Trophoblast cell (in vitro differentiated cells and primary cell): ENCODE measurements at regions not wholly inside any gene's neighbourhood (a gene's known extent, or its start where the extent isn't known, plus 50 kb on each side); places are given as distances from the start of the nearest gene placed in this dataset.

ENCODE experiments used
- DNase-seq, 2 donors: peaks; one replicate each; pipeline ENCODE4 v3.0.0-alpha.2; 2016
- H2AFZ ChIP-seq: 2 replicates; pipeline ENCODE4 v1.6.1; 2013; ENCODE audit warnings: low read length, moderate library complexity, mild to moderate bottlenecking; ENCODE audit not compliant: insufficient read depth, poor library complexity
- H2AK5ac ChIP-seq: 2 replicates; pipeline ENCODE4 v1.6.1; 2013; ENCODE audit warnings: mild to moderate bottlenecking, low read length
- H2BK120ac ChIP-seq: 2 replicates; pipeline ENCODE4 v1.6.1; 2013; ENCODE audit warnings: low read length, mild to moderate bottlenecking, moderate library complexity; ENCODE audit not compliant: insufficient read depth, poor library complexity
- H2BK12ac ChIP-seq: 2 replicates; pipeline ENCODE4 v1.6.1; 2013; ENCODE audit warnings: mild to moderate bottlenecking, low read length, moderate library complexity
- H2BK5ac ChIP-seq: 2 replicates; pipeline ENCODE4 v1.6.1; 2013; ENCODE audit warnings: low read length, low read depth, moderate library complexity, mild to moderate bottlenecking; ENCODE audit not compliant: poor library complexity
- H3K14ac ChIP-seq: 2 replicates; pipeline ENCODE4 v1.6.1; 2013; ENCODE audit warnings: mild to moderate bottlenecking, low read length
- H3K18ac ChIP-seq: 2 replicates; pipeline ENCODE4 v1.6.1; 2013; ENCODE audit warnings: mild to moderate bottlenecking, low read length
- H3K23ac ChIP-seq: 2 replicates; pipeline ENCODE4 v1.6.1; 2013; ENCODE audit warnings: low read length
- H3K27ac ChIP-seq: 2 replicates; pipeline ENCODE4 v1.5.1; 2013; ENCODE audit warnings: low read depth, mild to moderate bottlenecking, inconsistent platforms, low read length, moderate library complexity
- H3K27me3 ChIP-seq: 2 replicates; pipeline ENCODE4 v1.6.1; 2013; ENCODE audit warnings: inconsistent platforms, mild to moderate bottlenecking, low read length, moderate library complexity; ENCODE audit not compliant: insufficient read depth
- H3K36me3 ChIP-seq, 2 experiments: 1 replicate in 1 of 2; 2 replicates in 1 of 2; pipeline ENCODE4 v1.6.1; 2013; ENCODE audit warnings: low read length in 2 of 2, mild to moderate bottlenecking in 2 of 2, moderate library complexity in 1 of 2; ENCODE audit not compliant: insufficient read depth in 2 of 2, control insufficient read depth in 1 of 2
- H3K4ac ChIP-seq: 2 replicates; pipeline ENCODE4 v1.6.1; 2013; ENCODE audit warnings: low read depth, mild to moderate bottlenecking, low read length, moderate library complexity
- H3K4me1 ChIP-seq, 2 experiments: 1 replicate in 1 of 2; 2 replicates in 1 of 2; pipeline ENCODE4 v1.6.1; 2013; ENCODE audit warnings: low read length in 2 of 2, mild to moderate bottlenecking in 2 of 2, moderate library complexity in 1 of 2; ENCODE audit not compliant: insufficient read depth in 2 of 2, control insufficient read depth in 1 of 2
- H3K4me2 ChIP-seq: 2 replicates; pipeline ENCODE4 v1.6.1; 2013; ENCODE audit warnings: inconsistent platforms, mild to moderate bottlenecking, low read length, moderate library complexity
- H3K4me3 ChIP-seq: 2 replicates; pipeline ENCODE4 v1.5.1; 2013; ENCODE audit warnings: mild to moderate bottlenecking, low read depth, low read length, inconsistent platforms
- H3K79me1 ChIP-seq: one replicate; pipeline ENCODE4 v1.6.1; 2013; ENCODE audit warnings: low read length
- H3K79me2 ChIP-seq: 2 replicates; pipeline ENCODE4 v1.6.1; 2013; ENCODE audit warnings: low read length, mild to moderate bottlenecking; ENCODE audit not compliant: control insufficient read depth, insufficient read depth, poor library complexity
- H3K9ac ChIP-seq: 2 replicates; pipeline ENCODE4 v1.6.1; 2013; ENCODE audit warnings: mild to moderate bottlenecking, low read length
- H3K9me3 ChIP-seq: 2 replicates; pipeline ENCODE4 v1.6.1; 2013; ENCODE audit warnings: low read depth, mild to moderate bottlenecking, control low read depth, inconsistent platforms, low read length; ENCODE audit not compliant: insufficient read depth
- H4K12ac ChIP-seq: 2 replicates; pipeline ENCODE4 v1.6.1; 2013; ENCODE audit warnings: low read depth, mild to moderate bottlenecking, low read length, moderate library complexity
- H4K8ac ChIP-seq: 2 replicates; pipeline ENCODE4 v1.6.1; 2013; ENCODE audit warnings: low read depth, mild to moderate bottlenecking, low read length, moderate library complexity
- H4K91ac ChIP-seq: one replicate; pipeline ENCODE4 v1.6.1; 2013; ENCODE audit warnings: low read depth, mild to moderate bottlenecking, low read length, moderate library complexity
- WGBS: extraction: QIAGEN DNeasy Blood & Tissue Kit; methylation state at CpG from one replicate; pipeline ENCODE4 v1.1.7; 2013; ENCODE audit warnings: missing lambda C conversion rate; ENCODE audit not compliant: insufficient read length, insufficient coverage; ENCODE audit errors: extremely low coverage; 5-methylcytosine and 5-hydroxymethylcytosine counted together

GRCh38 chr2:120846406-120847095 lies 110.9 kb downstream of the GLI2 start:
- no peaks in the 10 kb centered on the region for H3K79me1 ChIP-seq
- WGBS, result no CpG with 5 or more reads among the region's 14 CpGs
- no peak overlapping the region for H3K9ac ChIP-seq

GRCh38 chr2:120847700-120848321 lies 112.1 kb downstream of the GLI2 start:
- H3K36me3 ChIP-seq, result no peaks in the 10 kb centered on the region
- DNase-seq, result no peak
- peaks cover 2% of the 10 kb centered on the region for H3K9me3 ChIP-seq
- H2AFZ ChIP-seq, result no peak overlapping the region
- H3K27me3 ChIP-seq, result no peaks in the 10 kb centered on the region
- no peak overlapping the region for H3K4ac ChIP-seq
- no peaks in the 10 kb centered on the region for H3K79me1 ChIP-seq
- H2BK5ac ChIP-seq, result no peak overlapping the region
- H3K4me3 ChIP-seq, result no peak overlapping the region
- no peak overlapping the region for H3K4me2 ChIP-seq
- no peak overlapping the region for H3K27ac ChIP-seq
- no CpG with 5 or more reads among the region's 24 CpGs for WGBS
- no peak overlapping the region for H3K18ac ChIP-seq
- H2AK5ac ChIP-seq, result no peak overlapping the region
- H3K4me1 ChIP-seq, result peaks cover 4 to 6% of the 10 kb centered on the region in 2 experiments
- no peak overlapping the region for H4K12ac ChIP-seq
- no peak overlapping the region for H3K23ac ChIP-seq
- H4K8ac ChIP-seq, result no peak overlapping the region
- H3K14ac ChIP-seq, result no peak overlapping the region
- H2BK12ac ChIP-seq, result no peak overlapping the region
- no peak overlapping the region for H3K9ac ChIP-seq
- H2BK120ac ChIP-seq, result no peak overlapping the region
- no peak overlapping the region for H4K91ac ChIP-seq
- H3K79me2 ChIP-seq, result no peaks in the 10 kb centered on the region

More at GRCh38 chr2:120846406-120847095, 110.9 kb downstream of the GLI2 start:
- Histone ChIP-seq H3K36me3 (no peaks in the 10 kb centered on the region), H3K79me2 (no peaks in the 10 kb centered on the region), H3K23ac (no peak overlapping the region), H3K27ac (no peak overlapping the region), H3K4me2 (no peak overlapping the region), H2BK5ac (no peak overlapping the region), H3K27me3 (no peaks in the 10 kb centered on the region), H2BK12ac (no peak overlapping the region), H3K9me3 (peaks cover 2% of the 10 kb centered on the region), H3K4ac (no peak overlapping the region), H2BK120ac (no peak overlapping the region), H4K8ac (no peak overlapping the region), H4K12ac (no peak overlapping the region), H4K91ac (no peak overlapping the region), H3K14ac (no peak overlapping the region), H2AK5ac (no peak overlapping the region), H3K4me3 (no peak overlapping the region), H3K18ac (no peak overlapping the region), H3K4me1 (peaks cover 3 to 6% of the 10 kb centered on the region in 2 experiments), H2AFZ (no peak overlapping the region)
- DNase-seq, result no peak

GRCh38 chr2:120849278-120849677 lies 113.6 kb downstream of the GLI2 start:
- H2AFZ ChIP-seq, result no peak overlapping the region
- H4K12ac ChIP-seq, result no peak overlapping the region
- no peak overlapping the region for H3K23ac ChIP-seq
- H3K27me3 ChIP-seq, result no peaks in the 10 kb centered on the region
- no peaks in the 10 kb centered on the region for H3K79me1 ChIP-seq
- H2AK5ac ChIP-seq, result no peak overlapping the region
- H3K4me3 ChIP-seq, result no peak overlapping the region
- H3K9ac ChIP-seq, result no peak overlapping the region
- WGBS, result no CpG with 5 or more reads among the region's 2 CpGs
- DNase-seq, result no peak
- no peak overlapping the region for H4K8ac ChIP-seq
- H4K91ac ChIP-seq, result no peak overlapping the region
- H3K14ac ChIP-seq, result no peak overlapping the region
- no peak overlapping the region for H3K27ac ChIP-seq
- no peak overlapping the region for H3K4ac ChIP-seq
- H3K18ac ChIP-seq, result no peak overlapping the region
- H3K4me2 ChIP-seq, result no peak overlapping the region
- H2BK5ac ChIP-seq, result no peak overlapping the region
- H3K36me3 ChIP-seq, result no peaks in the 10 kb centered on the region
- H3K4me1 ChIP-seq, result peaks cover 4 to 6% of the 10 kb centered on the region in 2 experiments
- peaks cover 2% of the 10 kb centered on the region for H3K9me3 ChIP-seq
- no peaks in the 10 kb centered on the region for H3K79me2 ChIP-seq
- H2BK120ac ChIP-seq, result no peak overlapping the region
- H2BK12ac ChIP-seq, result no peak overlapping the region

GRCh38 chr2:120850551-120850950 lies 114.9 kb downstream of the GLI2 start:
- no peak overlapping the region for H3K4me3 ChIP-seq
- H2BK120ac ChIP-seq, result no peak overlapping the region
- no peak overlapping the region for H4K8ac ChIP-seq
- no peak overlapping the region for H4K12ac ChIP-seq
- no peak overlapping the region for H3K14ac ChIP-seq
- H3K27ac ChIP-seq, result no peak overlapping the region
- no peak overlapping the region for H3K18ac ChIP-seq
- H2BK12ac ChIP-seq, result no peak overlapping the region
- DNase-seq, result no peak
- H2BK5ac ChIP-seq, result no peak overlapping the region
- no peaks in the 10 kb centered on the region for H3K79me2 ChIP-seq
- H3K27me3 ChIP-seq, result no peaks in the 10 kb centered on the region
- peaks cover 4 to 6% of the 10 kb centered on the region in 2 experiments for H3K4me1 ChIP-seq
- WGBS, result no CpG with 5 or more reads among the region's 5 CpGs
- H3K23ac ChIP-seq, result no peak overlapping the region
- H4K91ac ChIP-seq, result no peak overlapping the region
- H3K9ac ChIP-seq, result no peak overlapping the region
- H3K9me3 ChIP-seq, result peaks cover 2% of the 10 kb centered on the region
- no peak overlapping the region for H3K4me2 ChIP-seq
- H3K4ac ChIP-seq, result no peak overlapping the region
- no peak overlapping the region for H2AK5ac ChIP-seq
- H3K36me3 ChIP-seq, result no peaks in the 10 kb centered on the region
- no peak overlapping the region for H2AFZ ChIP-seq
- no peaks in the 10 kb centered on the region for H3K79me1 ChIP-seq
